ENCODE measurements at regions not wholly inside any gene's neighbourhood (a gene's known extent, or its start where the extent isn't known, plus 50 kb on each side); places are given as distances from the start of the nearest gene placed in this dataset.

DNA sequence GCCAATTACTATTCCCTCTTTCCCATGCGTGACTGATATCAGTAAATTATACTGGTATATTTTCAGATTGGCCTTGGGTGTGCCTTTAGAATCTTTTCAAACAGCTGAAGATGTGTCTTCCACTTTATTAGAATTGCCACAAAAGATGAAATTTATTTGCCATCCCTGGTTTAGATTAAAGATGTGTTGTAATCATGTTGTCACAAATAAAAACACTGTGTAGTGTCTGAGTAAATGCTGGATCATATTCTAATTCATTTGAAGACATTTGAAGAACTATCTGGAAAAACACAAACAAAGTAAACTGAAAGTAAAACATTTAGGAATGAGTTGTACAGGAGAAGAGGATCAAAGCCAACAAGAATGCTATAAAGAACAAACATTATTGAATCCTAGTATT, 339.7 kb upstream of the COL8A1 start:
- TF ChIP-seq POLR2A (IDR thresholded peaks at IDR 0.05), result no peak
- TF ChIP-seq, protein P1, sequence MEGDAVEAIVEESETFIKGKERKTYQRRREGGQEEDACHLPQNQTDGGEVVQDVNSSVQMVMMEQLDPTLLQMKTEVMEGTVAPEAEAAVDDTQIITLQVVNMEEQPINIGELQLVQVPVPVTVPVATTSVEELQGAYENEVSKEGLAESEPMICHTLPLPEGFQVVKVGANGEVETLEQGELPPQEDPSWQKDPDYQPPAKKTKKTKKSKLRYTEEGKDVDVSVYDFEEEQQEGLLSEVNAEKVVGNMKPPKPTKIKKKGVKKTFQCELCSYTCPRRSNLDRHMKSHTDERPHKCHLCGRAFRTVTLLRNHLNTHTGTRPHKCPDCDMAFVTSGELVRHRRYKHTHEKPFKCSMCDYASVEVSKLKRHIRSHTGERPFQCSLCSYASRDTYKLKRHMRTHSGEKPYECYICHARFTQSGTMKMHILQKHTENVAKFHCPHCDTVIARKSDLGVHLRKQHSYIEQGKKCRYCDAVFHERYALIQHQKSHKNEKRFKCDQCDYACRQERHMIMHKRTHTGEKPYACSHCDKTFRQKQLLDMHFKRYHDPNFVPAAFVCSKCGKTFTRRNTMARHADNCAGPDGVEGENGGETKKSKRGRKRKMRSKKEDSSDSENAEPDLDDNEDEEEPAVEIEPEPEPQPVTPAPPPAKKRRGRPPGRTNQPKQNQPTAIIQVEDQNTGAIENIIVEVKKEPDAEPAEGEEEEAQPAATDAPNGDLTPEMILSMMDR (IDR thresholded peaks at IDR 0.05), result no peak

Measured in esophagus squamous epithelium (tissue), 4 donors.